Forelimb muscle (tissue), 1 donor: ENCODE measurements at regions not wholly inside any gene's neighbourhood (a gene's known extent, or its start where the extent isn't known, plus 50 kb on each side); places are given as distances from the start of the nearest gene placed in this dataset.
A peak's percentile ranks its signal among the peaks of the same experiment; 100 is the strongest.
"Not testable (repeated sequence)": the region's sequence is repeated elsewhere in the genome, so short reads cannot be mapped to it uniquely, and the experiment has no call there.

Source experiments
- DNase-seq: peaks from one replicate; pipeline ENCODE4 v3.0.0-alpha.2; 2013; ENCODE audit warnings: low read depth

DNA sequence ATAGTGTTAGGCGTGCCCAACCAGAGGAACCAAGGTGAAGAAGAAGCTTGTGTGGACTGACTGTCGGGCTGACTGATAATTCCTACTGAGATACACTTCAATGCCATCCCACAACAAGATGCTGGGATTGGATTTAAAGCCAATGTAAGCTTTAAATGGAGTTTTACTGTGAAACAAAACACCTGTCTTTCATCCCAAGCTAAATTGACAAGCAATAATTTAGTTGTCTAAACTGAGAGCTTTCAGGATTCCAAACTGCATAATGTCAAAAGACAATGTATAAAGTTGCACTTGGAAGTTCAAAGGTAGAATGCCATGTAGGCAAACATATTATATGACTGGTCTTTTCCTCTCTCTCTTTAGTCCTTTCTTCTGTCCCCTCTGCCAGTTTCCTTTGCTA lies 1025.3 kb upstream of the FANCL start:
- DNase-seq: no peak

DNA sequence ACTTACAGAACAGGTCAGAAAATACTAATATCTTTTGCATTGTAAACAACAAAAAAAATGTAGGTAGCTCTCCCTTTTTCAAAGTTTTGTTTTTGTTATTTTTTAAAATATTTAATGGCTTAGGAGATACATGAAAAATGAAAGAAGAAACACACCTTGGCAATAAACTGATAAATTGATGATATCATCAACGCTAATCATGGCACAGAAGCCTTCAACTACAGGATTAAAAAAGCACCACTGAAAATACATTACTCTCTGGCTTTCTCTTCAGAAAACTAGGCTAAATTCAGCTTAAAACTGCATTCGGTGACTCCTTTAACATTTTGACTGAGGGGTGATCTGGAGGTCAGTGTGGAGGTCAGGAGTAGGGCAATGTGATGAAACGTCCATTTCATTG lies 1018.8 kb upstream of the FANCL start:
- no peak for DNase-seq

DNA sequence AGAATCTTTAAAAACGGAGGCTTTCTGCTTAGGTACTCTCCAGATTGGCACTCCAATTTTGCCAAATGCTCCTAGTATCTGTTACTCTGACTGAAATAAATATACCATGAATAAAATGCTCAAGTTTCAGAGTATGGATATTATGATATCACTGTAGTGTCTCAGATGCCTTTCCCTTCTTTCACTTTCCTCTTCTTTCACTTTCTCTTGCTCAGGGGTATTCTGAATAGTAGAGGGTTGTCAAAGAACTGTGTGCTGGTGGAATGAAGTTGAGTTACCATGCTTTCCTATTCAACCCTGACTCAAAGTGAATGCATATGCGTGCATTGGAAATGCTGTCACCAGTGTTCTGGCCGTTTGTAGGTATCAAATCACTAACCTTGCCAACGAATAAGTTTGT lies 1015.2 kb upstream of the FANCL start:
- no peak for DNase-seq

DNA sequence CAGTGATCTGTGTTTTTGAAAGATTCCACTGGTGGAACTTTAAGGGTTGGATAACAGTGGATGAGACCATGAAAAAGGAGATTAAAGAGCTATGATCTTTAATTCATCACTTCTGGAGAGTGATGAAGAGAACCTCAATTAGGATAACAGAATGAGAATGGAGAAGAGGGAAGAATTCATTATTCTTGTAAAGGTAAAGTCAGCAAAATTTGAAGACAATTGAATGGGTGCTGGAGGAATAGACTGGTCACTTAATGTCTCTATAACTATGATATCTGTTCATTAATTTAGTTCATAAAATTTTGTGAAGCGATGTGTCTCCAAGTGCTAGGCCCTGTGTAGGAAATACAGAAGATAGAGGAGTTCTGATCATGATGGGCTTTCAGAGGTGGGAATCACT lies 1013.2 kb upstream of the FANCL start:
- DNase-seq: no peak

DNA sequence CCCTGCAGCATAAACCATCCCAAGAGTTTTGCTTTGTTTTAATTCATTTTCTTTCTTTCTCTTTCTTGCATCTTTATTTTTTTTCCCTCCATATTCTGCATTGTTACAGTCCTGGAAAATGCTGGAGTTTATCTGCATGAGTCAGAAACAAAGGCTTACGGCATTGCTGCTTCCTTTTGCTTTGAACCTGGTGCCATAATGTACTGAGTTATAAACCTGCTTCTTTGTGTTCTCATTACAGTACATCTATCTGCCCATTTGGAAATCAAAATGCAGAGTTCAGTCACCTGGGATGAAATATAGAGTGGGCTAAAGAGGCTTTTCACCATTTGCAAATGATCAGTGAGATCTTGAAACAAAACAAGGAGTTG lies 1009.2 kb upstream of the FANCL start:
- no peak for DNase-seq

DNA sequence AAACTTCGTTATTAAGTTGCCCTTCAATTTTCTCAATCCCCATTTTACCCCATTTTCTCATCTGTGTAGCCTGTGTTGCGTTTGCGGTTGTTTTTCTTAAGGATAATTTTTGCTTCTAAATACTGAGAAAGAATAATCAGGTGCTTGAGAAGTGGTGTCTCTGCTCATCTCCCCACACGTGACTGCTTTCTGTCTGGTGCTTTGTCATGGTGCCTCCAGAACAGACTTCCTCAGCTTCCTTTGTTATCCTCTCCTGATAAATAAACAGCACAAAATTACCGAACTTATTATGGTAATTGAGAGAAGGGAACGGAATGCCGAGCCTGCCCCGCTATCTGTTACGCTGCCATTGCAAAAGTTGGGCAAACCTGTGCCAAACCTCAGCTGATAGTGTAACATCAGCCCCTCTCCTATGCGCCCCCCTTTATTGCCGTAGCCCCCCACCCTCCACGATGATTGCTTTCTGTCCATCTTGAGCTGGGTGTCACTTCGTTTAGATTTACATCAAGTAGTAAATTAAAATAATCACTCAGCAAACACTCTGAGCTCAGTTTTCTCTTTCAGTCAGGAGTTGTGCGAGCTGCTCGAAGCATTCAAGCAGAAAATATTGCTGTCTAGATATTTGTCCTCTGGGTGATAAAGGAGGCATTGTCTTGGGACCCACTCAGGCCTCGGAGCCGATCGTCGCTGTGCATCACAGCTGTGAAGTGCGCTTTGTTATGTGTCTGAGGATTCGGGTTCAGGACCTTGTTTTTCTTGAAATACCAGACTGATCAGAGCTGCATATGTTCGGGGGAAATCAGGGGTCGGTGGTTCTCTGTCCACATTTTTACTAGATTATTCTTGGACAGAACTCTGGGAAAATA lies 1008.5 kb upstream of the FANCL start:
- DNase-seq: no peak

DNA sequence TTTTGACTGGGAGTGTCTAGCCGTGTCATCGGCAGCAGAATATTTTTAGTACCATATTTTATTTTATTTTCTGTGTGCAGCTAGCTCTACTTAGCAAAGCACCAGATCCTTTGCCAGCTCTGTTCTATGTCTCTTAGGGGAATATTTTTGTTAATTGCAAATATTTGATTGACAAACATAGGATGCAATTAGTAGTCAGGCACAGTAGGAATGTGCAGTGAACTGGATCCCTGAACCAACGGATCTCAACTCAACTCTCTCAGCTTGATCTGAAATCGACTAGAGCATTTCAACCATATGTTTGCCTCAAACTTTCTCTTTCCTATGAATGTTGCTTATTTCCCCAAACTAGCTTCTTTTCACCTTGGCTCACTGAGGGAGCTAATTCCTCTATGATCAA lies 998.0 kb upstream of the FANCL start:
- no peak for DNase-seq

DNA sequence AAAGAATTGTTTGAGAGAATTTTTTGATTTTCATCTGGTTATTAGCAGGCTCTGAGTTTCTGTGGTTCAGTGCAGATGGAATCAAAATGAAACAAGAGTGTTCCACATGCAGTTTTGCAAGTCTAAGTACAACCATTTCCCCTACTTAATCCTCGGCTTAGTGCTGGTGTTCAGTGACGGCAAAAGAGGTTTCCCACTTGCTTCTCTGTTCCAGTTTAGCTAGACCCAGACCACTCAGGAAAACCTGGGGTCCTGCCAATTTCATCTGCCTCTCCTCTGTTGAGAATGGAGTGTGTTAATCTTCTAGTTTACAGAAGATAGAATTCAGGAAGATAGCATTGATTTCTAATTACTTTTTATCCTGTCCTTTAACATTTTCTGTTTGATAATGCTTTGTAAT lies 996.2 kb upstream of the FANCL start:
- DNase-seq: no peak

GRCh38 chr2:59236723-59237122 lies 995.6 kb upstream of the FANCL start:
- no peak for DNase-seq

DNA sequence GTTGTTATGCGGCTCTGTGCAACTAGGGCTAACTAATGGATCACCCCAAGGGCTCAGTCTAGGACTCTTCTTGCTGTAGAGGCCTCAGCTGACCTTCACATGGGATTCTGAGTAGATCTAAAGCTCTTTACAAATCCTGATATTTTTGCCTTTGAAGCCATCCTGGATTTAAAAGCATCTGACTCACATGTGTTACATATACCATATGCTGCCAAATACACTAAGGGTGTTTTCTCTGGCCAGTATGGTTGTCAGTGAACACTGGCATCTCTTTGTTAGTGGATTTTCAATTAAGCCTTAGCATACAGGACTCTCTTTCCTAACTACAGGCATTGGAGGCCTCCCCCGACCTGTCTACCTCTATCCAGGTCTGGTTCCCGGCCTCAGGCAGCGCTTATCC lies 992.8 kb upstream of the FANCL start:
- no peak for DNase-seq

DNA sequence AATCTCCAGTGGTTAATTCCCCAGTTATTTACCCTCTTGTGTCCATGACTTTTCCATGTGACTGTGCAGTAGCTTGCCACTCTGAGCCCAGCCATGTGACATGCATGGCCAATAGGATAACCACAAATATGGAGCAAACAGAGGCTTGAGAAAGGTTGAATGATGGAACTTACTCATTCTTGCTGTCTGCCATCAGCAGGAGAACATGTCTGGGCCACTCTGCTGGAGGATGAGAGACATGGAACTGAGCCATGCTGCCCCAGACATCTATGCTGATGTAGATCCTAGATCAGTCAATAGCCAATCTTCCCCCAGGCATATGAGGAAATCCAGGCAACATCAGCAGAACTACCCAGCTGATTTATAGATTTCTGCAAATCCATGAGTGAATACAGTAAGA lies 992.3 kb upstream of the FANCL start:
- no peak for DNase-seq

GRCh38 chr2:59232394-59233165 lies 991.5 kb upstream of the FANCL start:
- DNase-seq: no peak

GRCh38 chr2:59226362-59226761 lies 985.2 kb upstream of the FANCL start:
- not testable (repeated sequence) for DNase-seq

- no peak for DNase-seq
Measured at GRCh38 chr2:59223742-59224141, 982.6 kb upstream of the FANCL start.

- DNase-seq: no peak
Measured at GRCh38 chr2:59217360-59217759, 976.2 kb upstream of the FANCL start.

GRCh38 chr2:59206361-59206760 lies 965.2 kb upstream of the FANCL start:
- DNase-seq: no peak

- no peak for DNase-seq
Measured at GRCh38 chr2:59204040-59204439, 962.9 kb upstream of the FANCL start.

DNA sequence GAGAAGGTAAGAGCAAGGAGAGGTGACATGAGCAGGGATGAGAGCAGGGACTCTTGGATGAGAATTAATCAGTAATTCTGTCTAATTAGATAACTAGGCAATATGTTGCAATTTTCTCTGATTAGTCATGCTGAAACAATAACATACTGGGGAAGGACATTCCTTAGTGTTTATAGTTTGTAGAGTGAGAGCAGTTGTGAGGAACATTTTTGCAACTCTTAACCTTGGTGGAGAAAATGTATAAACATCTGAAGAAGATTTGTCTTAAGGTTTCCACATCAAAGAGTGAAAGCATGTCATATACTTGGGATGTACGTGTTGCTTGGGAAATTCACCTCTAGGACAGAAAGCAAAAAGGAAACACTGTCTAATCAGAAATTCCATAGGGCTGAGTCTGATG lies 955.4 kb upstream of the FANCL start:
- no peak for DNase-seq

DNA sequence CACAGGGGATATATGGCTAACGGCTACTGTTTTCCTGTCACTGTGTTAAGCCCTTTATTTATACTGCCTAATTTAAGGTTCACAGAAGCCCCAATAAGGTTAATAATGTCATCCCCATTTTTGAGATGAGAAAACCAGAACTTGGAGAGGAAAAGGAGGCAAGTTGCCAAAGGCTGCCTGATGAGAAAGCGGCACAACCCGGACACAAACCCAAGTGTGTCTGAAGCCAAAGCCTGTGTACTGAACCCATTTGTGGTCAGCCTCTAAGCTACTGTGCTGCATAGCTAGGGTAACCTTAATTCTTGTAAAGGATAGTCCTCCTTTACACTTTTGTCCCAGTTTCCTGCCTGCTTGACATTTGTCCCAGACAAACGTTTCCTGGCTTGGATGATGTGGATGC lies 954.7 kb upstream of the FANCL start:
- no peak for DNase-seq

GRCh38 chr2:59191781-59192180 lies 950.7 kb upstream of the FANCL start:
- DNase-seq: no peak

DNA sequence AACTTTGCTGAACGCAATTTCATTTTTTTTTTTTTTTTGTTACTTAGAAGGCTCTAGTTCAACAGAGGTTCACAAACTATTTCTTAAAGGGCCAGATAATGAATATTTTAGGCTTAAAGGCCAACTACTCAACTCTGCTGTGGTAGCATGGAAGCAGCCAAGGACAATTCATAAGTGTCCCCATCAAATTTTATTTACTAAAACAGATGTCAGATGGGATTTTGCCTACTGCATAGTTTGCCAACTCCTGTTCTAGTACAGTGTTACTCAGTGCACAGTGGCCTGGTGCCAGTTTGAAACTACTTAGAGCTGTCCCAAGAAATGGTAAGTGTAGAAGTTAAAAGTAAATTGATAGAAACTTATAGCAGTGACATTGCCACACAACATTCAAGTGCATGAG lies 949.4 kb upstream of the FANCL start:
- no peak for DNase-seq

GRCh38 chr2:59184276-59185020 lies 943.3 kb upstream of the FANCL start:
- peak; percentile 17 for DNase-seq

GRCh38 chr2:59183070-59183469 lies 941.9 kb upstream of the FANCL start:
- DNase-seq: no peak
